SK-N-DZ (cell line): ENCODE measurements at regions not wholly inside any gene's neighbourhood (a gene's known extent, or its start where the extent isn't known, plus 50 kb on each side); places are given as distances from the start of the nearest gene placed in this dataset.

Source experiments
- DNase-seq: peaks from one replicate; pipeline ENCODE4 v3.0.0-alpha.2; 2015; ENCODE audit warnings: low spot score

GRCh38 chr14:81946834-81947798, 413.5 kb upstream of the SEL1L start:
- peak; percentile 67 for DNase-seq

GRCh38 chr14:81952917-81953316, 419.3 kb upstream of the SEL1L start:
- no peak for DNase-seq

GRCh38 chr14:81953419-81953818, 419.8 kb upstream of the SEL1L start:
- no peak for DNase-seq

- DNase-seq: no peak
Measured at GRCh38 chr14:81955123-81955522, 421.5 kb upstream of the SEL1L start.

- no peak for DNase-seq
Measured at GRCh38 chr14:81960781-81961180, 427.1 kb upstream of the SEL1L start.

GRCh38 chr14:81963846-81964245, 430.2 kb upstream of the SEL1L start:
- DNase-seq: no peak

GRCh38 chr14:81970307-81970706, 436.7 kb upstream of the SEL1L start:
- DNase-seq: no peak

- no peak for DNase-seq
Measured at GRCh38 chr14:81971911-81972310, 438.3 kb upstream of the SEL1L start.

GRCh38 chr14:81972601-81973000, 438.9 kb upstream of the SEL1L start:
- DNase-seq: no peak

GRCh38 chr14:81974543-81974942, 440.9 kb upstream of the SEL1L start:
- no peak for DNase-seq

- DNase-seq: no peak
Measured at GRCh38 chr14:81980601-81981306, 447.1 kb upstream of the SEL1L start.

- no peak for DNase-seq
Measured at GRCh38 chr14:81981307-81981675, 447.6 kb upstream of the SEL1L start.

GRCh38 chr14:81982046-81982445, 448.4 kb upstream of the SEL1L start:
- no peak for DNase-seq

GRCh38 chr14:81986005-81986404, 452.4 kb upstream of the SEL1L start:
- DNase-seq: no peak

GRCh38 chr14:81989211-81989610, 455.6 kb upstream of the SEL1L start:
- no peak for DNase-seq

GRCh38 chr14:81990312-81990761, 456.7 kb upstream of the SEL1L start:
- DNase-seq: peak; percentile 56

GRCh38 chr14:81991998-81992397, 458.3 kb upstream of the SEL1L start:
- no peak for DNase-seq

GRCh38 chr14:81993432-81993831, 459.8 kb upstream of the SEL1L start:
- no peak for DNase-seq

GRCh38 chr14:82003426-82003825, 469.8 kb upstream of the SEL1L start:
- no peak for DNase-seq

- no peak for DNase-seq
Measured at GRCh38 chr14:82009076-82009475, 475.4 kb upstream of the SEL1L start.

GRCh38 chr14:82009993-82010392, 476.3 kb upstream of the SEL1L start:
- no peak for DNase-seq

GRCh38 chr14:82011460-82011859, 477.8 kb upstream of the SEL1L start:
- no peak for DNase-seq

GRCh38 chr14:82029038-82029437, 495.4 kb upstream of the SEL1L start:
- no peak for DNase-seq
